Stimulated activated naive CD8-positive, alpha-beta T cell treated with anti-CD3 and anti-CD28 coated beads, Interleukin-15, Interleukin-2, amounts not matched to agents 100 U/mL and 50 U/mL, for 24 hours (primary cell): ENCODE measurements at regions not wholly inside any gene's neighbourhood (a gene's known extent, or its start where the extent isn't known, plus 50 kb on each side); places are given as distances from the start of the nearest gene placed in this dataset.
"Not testable (repeated sequence)": the region's sequence is repeated elsewhere in the genome, so short reads cannot be mapped to it uniquely, and the experiment has no call there.

Experiments
- ATAC-seq: fragments of 150-1000 bp; cut with Tn5 transposase; one replicate; pipeline ENCODE4 v1.10.0; 2021
- DNase-seq: peaks from one replicate; pipeline ENCODE4 v3.0.0; 2021

GRCh38 chr3:76527773-76528172, 512.1 kb upstream of the ROBO2 start:
- no peak for DNase-seq

DNA sequence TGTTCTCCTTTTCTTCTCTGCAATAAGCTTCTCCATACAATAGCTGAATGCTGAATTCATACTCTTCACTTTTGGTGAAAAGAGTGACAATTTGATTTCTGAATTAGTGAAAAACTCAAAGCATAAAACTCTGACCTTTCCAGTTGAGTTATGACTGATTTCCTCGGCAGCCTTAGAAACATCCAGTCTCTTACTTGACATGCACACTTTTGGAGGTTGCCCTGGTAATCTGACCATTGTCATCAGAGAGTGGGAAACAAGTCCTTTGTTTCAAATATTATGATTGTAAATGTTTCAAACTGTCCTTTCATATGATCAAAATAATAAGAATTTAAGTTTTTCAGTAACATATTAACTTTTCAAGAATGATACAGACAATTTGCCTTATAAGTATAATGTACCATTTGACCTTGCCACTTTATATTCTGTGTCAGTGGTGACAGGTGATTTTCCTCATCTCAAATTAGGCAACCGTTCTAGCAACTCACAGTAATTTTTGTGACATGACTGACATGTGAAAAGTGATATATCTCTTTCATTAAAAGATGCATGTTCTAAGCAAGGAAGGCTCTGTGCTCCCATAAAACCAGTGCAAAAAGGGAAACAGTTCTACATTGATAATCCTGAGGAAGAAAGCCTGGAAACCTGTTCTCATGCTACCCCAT, 507.6 kb upstream of the ROBO2 start:
- DNase-seq = no peak

More at GRCh38 chr3:76527773-76528172, 512.1 kb upstream of the ROBO2 start:
- ATAC-seq = no peak

DNA sequence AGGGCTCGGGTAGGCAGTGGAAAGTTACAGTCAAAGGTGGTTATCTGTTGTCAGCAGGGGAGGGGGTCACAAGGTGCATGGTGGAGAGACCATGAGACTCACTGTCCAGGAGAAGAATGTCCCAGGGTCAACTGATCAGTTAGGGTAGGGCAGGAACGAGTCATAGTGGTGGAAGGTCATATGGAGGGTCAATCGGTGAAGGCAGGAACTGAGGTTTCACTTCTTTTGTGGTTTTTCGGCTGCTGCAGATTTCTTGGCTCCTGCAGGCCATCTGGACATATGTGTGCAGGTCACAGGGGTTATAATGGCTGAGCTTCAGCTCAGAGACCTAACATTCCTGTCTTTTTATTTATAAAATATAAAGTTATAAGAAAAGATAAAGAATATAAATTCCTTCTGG, 506.2 kb upstream of the ROBO2 start:
- ATAC-seq, DNase-seq: not testable (repeated sequence)

More for the DNA sequence above, 507.6 kb upstream of the ROBO2 start:
- ATAC-seq = no peak

GRCh38 chr3:76537857-76538256, 502.0 kb upstream of the ROBO2 start:
- not testable (repeated sequence) for ATAC-seq, DNase-seq

GRCh38 chr3:76547674-76548073, 492.2 kb upstream of the ROBO2 start:
- no peak for ATAC-seq

DNA sequence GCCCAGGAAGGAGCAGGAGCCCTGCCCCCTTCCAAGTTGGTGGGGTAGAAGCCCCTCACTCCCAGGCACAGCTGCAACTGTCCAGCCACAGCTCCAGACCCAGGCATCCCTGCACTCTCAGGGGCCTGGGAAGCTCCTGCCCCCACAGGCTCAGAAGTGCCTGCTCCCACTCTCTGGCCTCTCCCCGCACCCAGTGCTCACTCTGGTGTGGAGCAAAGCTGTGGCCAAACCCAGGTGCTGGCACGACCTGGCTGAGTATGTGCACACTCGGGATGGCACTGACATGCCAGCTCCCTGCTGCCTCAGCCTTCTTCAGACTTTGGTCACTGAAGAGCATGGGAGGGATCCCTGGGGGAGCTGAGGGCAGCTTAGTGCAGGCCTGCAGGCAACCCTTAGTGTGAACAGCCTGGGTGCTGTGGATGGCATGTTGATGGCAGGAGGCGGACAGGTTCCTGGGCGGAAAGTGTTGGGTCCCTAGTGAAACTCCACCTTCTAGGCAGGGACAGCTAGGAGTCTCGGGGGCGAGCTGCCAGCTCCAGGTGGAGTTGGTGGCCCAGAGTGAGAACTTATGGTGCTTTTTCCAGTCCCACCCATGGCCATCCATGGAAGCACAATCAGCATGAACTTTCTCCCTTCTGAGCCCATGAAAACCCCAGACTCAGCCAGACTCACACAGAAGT, 489.2 kb upstream of the ROBO2 start:
- ATAC-seq = no peak
- DNase-seq = no peak

More at GRCh38 chr3:76547674-76548073, 492.2 kb upstream of the ROBO2 start:
- no peak for DNase-seq

GRCh38 chr3:76551739-76552138, 488.2 kb upstream of the ROBO2 start:
- no peak for ATAC-seq
- DNase-seq = no peak

DNA sequence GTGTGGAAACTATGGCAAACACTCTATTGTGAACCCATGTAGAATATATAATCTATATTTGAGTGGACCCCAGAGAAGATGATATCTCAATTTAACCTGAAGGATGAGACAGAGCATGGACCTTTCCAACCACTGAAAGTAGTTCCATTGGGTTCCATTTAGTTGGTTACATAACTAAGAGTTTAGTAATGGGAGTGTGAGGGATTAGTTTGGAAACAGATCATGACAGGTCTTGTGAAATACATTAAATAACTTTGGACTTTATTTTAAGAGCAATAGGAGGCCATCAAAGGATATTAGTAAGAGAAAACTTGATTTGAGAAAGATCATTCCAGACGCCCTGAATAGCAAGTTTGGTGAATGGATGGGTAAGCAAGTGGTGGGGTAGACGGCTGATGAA, 487.2 kb upstream of the ROBO2 start:
- DNase-seq = no peak
- ATAC-seq = no peak

- no peak for ATAC-seq
Observed at GRCh38 chr3:76554707-76555106, 485.2 kb upstream of the ROBO2 start.

DNA sequence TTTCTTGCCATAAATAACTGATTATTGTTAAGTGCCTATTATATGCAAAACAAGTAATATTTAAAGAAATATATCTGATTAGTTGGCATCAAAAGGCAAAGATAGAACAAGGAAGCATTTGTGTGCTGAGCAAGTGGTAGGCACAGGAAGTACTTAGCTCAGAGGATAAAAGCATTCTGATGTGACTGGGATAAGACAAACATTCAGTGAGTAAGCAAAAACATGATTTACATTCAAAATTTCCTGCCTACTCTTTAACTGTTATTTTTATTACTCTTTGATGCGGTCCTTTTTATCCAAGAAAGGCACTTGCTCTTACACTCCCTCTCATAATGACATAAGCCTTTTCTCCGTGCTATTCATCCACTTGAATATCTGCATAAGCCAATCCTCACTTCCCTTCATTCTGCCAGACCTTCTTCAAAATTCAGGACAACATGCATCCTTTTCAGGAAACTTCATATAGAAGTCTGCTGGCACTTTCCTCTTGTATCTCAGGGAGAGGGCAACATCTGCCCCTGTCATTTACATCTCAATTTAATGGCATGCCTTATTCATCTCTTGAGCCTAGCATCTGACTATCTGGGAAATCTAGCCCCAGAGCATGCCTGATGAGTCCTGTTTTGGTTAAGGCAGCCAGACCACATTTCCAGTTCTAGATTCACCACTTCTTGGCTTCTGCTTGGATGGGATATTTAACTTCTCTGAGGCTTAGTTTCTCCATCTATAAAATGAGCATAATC, 478.2 kb upstream of the ROBO2 start:
- no peak for ATAC-seq
- DNase-seq = no peak

More at GRCh38 chr3:76554707-76555106, 485.2 kb upstream of the ROBO2 start:
- DNase-seq = no peak

- ATAC-seq (no peak), DNase-seq (no peak)
Observed at GRCh38 chr3:76565496-76566210, 474.2 kb upstream of the ROBO2 start.

GRCh38 chr3:76566211-76566534, 473.7 kb upstream of the ROBO2 start:
- ATAC-seq = no peak
- no peak for DNase-seq

- ATAC-seq (no peak), DNase-seq (no peak)
Observed at GRCh38 chr3:76566904-76567303, 473.0 kb upstream of the ROBO2 start.

- ATAC-seq (no peak), DNase-seq (no peak)
Observed at GRCh38 chr3:76570436-76571057, 469.4 kb upstream of the ROBO2 start.

GRCh38 chr3:76576201-76576600, 463.7 kb upstream of the ROBO2 start:
- ATAC-seq (no peak), DNase-seq (no peak)

GRCh38 chr3:76582098-76582497, 457.8 kb upstream of the ROBO2 start:
- no peak for DNase-seq
- no peak for ATAC-seq

DNA sequence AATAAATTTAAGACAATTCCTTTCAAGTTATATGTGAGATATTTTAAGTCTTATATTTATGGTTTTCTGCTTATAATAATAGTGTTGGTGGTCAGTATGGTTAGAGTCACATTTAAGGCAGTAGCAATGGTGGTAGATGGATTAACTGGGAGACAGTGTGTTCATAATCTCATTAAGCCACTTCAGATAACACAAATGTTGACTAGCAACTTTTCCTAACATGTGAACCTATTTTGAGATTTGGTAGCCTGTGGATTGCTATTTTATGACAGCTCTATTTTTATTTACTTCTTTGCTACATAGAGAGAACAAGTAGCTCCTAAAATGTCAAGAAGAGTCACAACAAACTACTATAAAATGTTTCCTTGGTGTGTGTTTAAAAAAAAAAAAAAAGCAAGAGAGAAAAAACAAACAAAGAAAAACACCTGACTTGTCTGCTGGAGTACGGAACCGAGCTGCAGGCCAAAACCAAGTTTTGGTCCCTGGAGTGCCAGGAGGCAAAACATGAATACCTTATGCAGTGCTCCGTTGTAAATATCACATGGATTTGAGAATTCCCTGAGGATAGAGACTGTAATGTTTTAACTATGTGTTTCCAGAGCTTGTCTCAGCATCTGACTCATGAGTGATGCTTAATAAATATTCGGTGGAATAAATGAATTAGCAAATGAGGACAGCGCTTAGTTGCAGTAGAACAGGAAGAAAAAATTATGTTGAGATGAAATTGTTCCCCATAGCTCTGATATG, 457.1 kb upstream of the ROBO2 start:
- ATAC-seq = no peak
- DNase-seq = no peak

DNA sequence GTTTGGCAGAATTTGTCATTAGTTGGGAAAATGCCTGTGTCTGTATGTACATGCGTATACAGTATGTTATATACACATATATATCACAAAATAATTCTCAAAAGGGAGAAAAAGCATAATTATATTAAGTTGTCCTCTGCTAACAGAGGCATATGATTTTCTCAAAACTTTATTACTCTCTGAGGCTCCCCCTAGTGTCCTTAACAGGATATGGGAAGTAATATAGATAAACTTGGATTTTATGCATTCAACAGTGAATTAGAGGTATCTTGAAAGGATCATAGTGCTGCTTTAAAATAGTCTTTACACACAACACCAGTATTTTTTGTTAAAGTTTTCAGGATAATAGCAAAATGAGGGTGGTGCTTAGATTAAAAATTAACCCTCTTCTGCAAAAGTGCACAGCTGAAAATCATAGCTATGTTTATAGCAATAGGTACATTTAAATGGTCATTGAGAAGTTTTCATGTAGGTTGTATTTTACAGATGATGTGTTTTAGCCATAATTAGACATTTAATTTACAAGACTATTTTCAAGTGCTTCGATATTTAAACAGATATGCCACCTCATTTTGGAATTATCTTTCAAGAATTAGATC, 454.0 kb upstream of the ROBO2 start:
- ATAC-seq (no peak), DNase-seq (no peak)

DNA sequence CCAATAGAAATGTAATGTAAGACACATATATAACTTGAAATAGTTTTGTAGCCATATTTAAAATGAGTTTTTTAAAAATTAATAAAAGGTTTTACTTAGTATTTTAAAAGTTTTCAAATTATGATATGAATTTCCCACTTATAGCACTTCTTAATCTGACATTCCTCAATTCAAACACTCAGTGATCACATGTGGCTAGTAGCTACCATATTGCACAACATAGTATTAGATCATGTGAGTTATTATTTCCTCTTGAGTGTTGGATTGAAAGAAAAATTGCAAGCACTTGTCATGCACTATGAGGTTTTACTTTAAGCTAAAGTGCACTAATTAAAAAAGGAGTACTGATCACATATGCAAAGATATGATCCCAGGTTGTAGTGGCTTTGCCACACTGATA, 453.4 kb upstream of the ROBO2 start:
- DNase-seq (no peak), ATAC-seq (no peak)

DNA sequence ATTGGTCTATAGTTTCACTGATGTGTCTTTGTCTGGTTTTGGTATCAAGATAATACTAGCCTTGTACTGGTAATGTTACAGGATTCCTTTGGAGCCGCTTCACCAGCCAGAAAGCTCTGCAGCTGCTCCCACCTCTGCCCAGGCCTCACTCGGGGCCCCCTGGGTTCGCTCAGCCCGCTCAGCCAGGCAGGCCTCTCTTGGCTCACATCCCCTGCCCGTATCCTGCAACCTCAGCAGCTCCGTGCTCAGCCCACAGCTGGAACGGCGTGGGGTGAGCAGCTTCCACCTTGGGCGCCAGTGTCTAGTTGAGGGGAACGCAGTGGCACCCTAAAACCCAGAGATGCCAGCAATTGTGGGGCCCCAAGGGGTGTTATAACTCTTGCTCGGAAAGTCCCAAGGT, 429.7 kb upstream of the ROBO2 start:
- DNase-seq = no peak
- no peak for ATAC-seq

GRCh38 chr3:76615719-76616118, 424.2 kb upstream of the ROBO2 start:
- no peak for DNase-seq

More at GRCh38 chr3:76615719-76616118, 424.2 kb upstream of the ROBO2 start:
- ATAC-seq = no peak
